HG02884 (cell line): ENCODE measurements at regions not wholly inside any gene's neighbourhood (a gene's known extent, or its start where the extent isn't known, plus 50 kb on each side); places are given as distances from the start of the nearest gene placed in this dataset.
"Not testable (repeated sequence)": the region's sequence is repeated elsewhere in the genome, so short reads cannot be mapped to it uniquely, and the experiment has no call there.

Source experiments
- ATAC-seq: cut with Tn5 transposase; IDR thresholded peaks from one replicate; pipeline ENCODE4 v1.9.1; 2021; ENCODE audit warnings: mild to moderate bottlenecking, moderate library complexity; ENCODE audit not compliant: unreplicated experiment

- no peak for ATAC-seq
These were observed 123.6 kb downstream of the ZNF608 start for GRCh38 chr5:124622851-124623250.

GRCh38 chr5:124621279-124621678, 125.2 kb downstream of the ZNF608 start:
- no peak for ATAC-seq

- no peak for ATAC-seq
These were observed 125.7 kb downstream of the ZNF608 start for GRCh38 chr5:124620743-124621142.

GRCh38 chr5:124619121-124619520, 127.3 kb downstream of the ZNF608 start:
- no peak for ATAC-seq

- no peak for ATAC-seq
These were observed 128.7 kb downstream of the ZNF608 start for GRCh38 chr5:124617787-124618186.

GRCh38 chr5:124614836-124615385, 131.5 kb downstream of the ZNF608 start:
- ATAC-seq: no peak

GRCh38 chr5:124614105-124614504, 132.3 kb downstream of the ZNF608 start:
- no peak for ATAC-seq

GRCh38 chr5:124613273-124613953, 133.0 kb downstream of the ZNF608 start:
- no peak for ATAC-seq

GRCh38 chr5:124612023-124612422, 134.4 kb downstream of the ZNF608 start:
- no peak for ATAC-seq

- ATAC-seq: not testable (repeated sequence)
These were observed 135.2 kb downstream of the ZNF608 start for GRCh38 chr5:124611262-124611661.

GRCh38 chr5:124609685-124610084, 136.8 kb downstream of the ZNF608 start:
- not testable (repeated sequence) for ATAC-seq

- ATAC-seq: no peak
These were observed 139.9 kb downstream of the ZNF608 start for GRCh38 chr5:124606543-124606942.

GRCh38 chr5:124606093-124606492, 140.3 kb downstream of the ZNF608 start:
- no peak for ATAC-seq

- no peak for ATAC-seq
These were observed 140.9 kb downstream of the ZNF608 start for GRCh38 chr5:124605541-124605940.

GRCh38 chr5:124604419-124604818, 142.0 kb downstream of the ZNF608 start:
- no peak for ATAC-seq

GRCh38 chr5:124602925-124603650, 143.4 kb downstream of the ZNF608 start:
- no peak for ATAC-seq

- ATAC-seq: peak; percentile 64
These were observed 147.1 kb downstream of the ZNF608 start for GRCh38 chr5:124599028-124599973.

- no peak for ATAC-seq
These were observed 149.6 kb downstream of the ZNF608 start for GRCh38 chr5:124596595-124597421.

GRCh38 chr5:124593952-124594351, 152.5 kb downstream of the ZNF608 start:
- no peak for ATAC-seq

- no peak for ATAC-seq
These were observed 153.5 kb downstream of the ZNF608 start for GRCh38 chr5:124592891-124593290.
